ENCODE measurements at regions not wholly inside any gene's neighbourhood (a gene's known extent, or its start where the extent isn't known, plus 50 kb on each side); places are given as distances from the start of the nearest gene placed in this dataset.

GRCh38 chr10:21238717-21239116 is 286.8 kb downstream of the SKIDA1 start:
- TF ChIP-seq CTCF (IDR thresholded peaks at IDR 0.05; ENCODE audit: low read depth, low read length), result no peak
- no peak for TF ChIP-seq EZH2phosphoT487 (IDR thresholded peaks at IDR 0.05; ENCODE audit: low read depth)

All from OCI-LY3 (cell line).